ENCODE measurements at regions not wholly inside any gene's neighbourhood (a gene's known extent, or its start where the extent isn't known, plus 50 kb on each side); places are given as distances from the start of the nearest gene placed in this dataset.

DNA sequence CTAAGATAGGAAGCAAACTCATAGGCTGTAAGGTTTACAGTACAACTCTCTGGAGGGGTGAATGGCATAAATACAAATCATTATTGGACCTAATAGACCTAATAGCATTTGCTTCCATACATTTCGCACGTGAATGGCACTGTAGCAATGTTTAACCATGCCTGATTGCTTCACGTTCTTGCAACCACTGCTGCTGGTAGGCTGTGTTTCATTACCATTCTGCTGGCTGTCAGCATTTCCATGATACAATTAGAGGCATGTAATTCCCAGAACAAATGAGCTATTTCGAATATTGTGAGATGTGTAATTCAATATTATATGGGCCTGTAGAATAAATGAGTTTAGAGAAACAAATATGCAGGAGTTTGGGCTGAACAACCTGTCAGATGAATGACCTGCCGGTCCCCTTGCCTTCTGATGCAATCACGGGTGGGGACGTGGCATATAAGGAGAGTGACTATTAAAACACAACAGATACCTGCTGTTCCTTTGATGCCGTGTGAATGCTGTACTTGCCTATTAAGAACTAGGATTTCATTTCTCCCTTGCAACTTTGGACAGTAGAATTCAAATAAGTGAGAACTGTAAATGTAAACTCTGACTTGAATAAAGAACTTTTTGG, 393.4 kb downstream of the ACTR3B start (continued):
- no peak for TF ChIP-seq HINFP (CRISPR knock-in tag; IDR thresholded peaks at IDR 0.05; ENCODE audit: low read depth)
- no peak for TF ChIP-seq RFX1 (IDR thresholded peaks at IDR 0.05)

GRCh38 chr7:153158149-153158548, 398.6 kb downstream of the ACTR3B start:
- Histone ChIP-seq H3K27ac (ENCODE audit: extremely low read length, insufficient read depth, low read length) (no peak overlapping the region), H3K27me3 (ENCODE audit: control insufficient read depth in 1 of 2, insufficient read depth in 2 of 2, low read length in 2 of 2) (0 out of 5 replicates have a peak, but pooled peaks cover 0 to 3% of the 10 kb centered on the region in 2 experiments), H4K20me1 (ENCODE audit: insufficient read depth, low read length) (no peaks in the 10 kb centered on the region), H3K79me2 (ENCODE audit: insufficient read depth, low read length) (no peaks in the 10 kb centered on the region), H3K4me1 (ENCODE audit: insufficient read depth, low read length) (no peaks in the 10 kb centered on the region), H2AFZ (ENCODE audit: low read length) (no peak overlapping the region), H3K36me3 (replicated peaks in 1 of 2; ENCODE audit: control insufficient read depth in 1 of 2, insufficient read depth in 2 of 2, low read length in 2 of 2) (no peaks in the 10 kb centered on the region), H3K4me2 (ENCODE audit: low read depth, low read length) (no peak overlapping the region), H3K9me3 (ENCODE audit: low read length) (no peaks in the 10 kb centered on the region), H3K4me3 (replicated peaks in 1 of 3; ENCODE audit: insufficient read depth in 1 of 3, low read depth in 2 of 3, low read length in 3 of 3) (no peak overlapping the region), H3K9ac (ENCODE audit: insufficient read depth, low read depth, low read length) (no peak overlapping the region)
- in situ Hi-C loops (cut with HindIII; ENCODE audit: extremely low pct_ligation_motif_present, low pct_unique_long_range_greater_than_20kb), result no loop called here
- no peak for ATAC-seq
- 15% methylated on average over 3 of the region's 3 CpGs for WGBS (ENCODE audit: low lambda C conversion rate)
- ChIA-PET POLR2A (no interaction called here), CTCF (ENCODE audit: low intra/inter-chr PET ratio, low total read pairs) (no interaction called here)
- no peak for DNase-seq (ENCODE audit: low spot score)
- TF ChIP-seq ZNF33B (CRISPR knock-in tag; IDR thresholded peaks at IDR 0.05), result no peak
- TF ChIP-seq ZNF784 (CRISPR knock-in tag; IDR thresholded peaks at IDR 0.05; ENCODE audit: borderline replicate concordance), result no peak
- no peak for TF ChIP-seq HNF1B (CRISPR knock-in tag; IDR thresholded peaks at IDR 0.05)
- TF ChIP-seq RBM39 (IDR thresholded peaks at IDR 0.05; ENCODE audit: low read depth, low read length, poor library complexity, severe bottlenecking), result no peak
- TF ChIP-seq EP300 (IDR thresholded peaks at IDR 0.05; ENCODE audit: low read depth in 2 of 2, low read length in 2 of 2), result no peak
- TF ChIP-seq EP300 (CRISPR knock-in tag; IDR thresholded peaks at IDR 0.05; ENCODE audit: borderline replicate concordance), result no peak
- TF ChIP-seq JUND (CRISPR knock-in tag; IDR thresholded peaks at IDR 0.05), result no peak
- TF ChIP-seq ZNF775 (CRISPR knock-in tag; IDR thresholded peaks at IDR 0.05; ENCODE audit: borderline replicate concordance), result no peak
- TF ChIP-seq ZNF260 (CRISPR knock-in tag; IDR thresholded peaks at IDR 0.05; ENCODE audit: borderline replicate concordance, low read depth), result no peak
- TF ChIP-seq, protein P1, sequence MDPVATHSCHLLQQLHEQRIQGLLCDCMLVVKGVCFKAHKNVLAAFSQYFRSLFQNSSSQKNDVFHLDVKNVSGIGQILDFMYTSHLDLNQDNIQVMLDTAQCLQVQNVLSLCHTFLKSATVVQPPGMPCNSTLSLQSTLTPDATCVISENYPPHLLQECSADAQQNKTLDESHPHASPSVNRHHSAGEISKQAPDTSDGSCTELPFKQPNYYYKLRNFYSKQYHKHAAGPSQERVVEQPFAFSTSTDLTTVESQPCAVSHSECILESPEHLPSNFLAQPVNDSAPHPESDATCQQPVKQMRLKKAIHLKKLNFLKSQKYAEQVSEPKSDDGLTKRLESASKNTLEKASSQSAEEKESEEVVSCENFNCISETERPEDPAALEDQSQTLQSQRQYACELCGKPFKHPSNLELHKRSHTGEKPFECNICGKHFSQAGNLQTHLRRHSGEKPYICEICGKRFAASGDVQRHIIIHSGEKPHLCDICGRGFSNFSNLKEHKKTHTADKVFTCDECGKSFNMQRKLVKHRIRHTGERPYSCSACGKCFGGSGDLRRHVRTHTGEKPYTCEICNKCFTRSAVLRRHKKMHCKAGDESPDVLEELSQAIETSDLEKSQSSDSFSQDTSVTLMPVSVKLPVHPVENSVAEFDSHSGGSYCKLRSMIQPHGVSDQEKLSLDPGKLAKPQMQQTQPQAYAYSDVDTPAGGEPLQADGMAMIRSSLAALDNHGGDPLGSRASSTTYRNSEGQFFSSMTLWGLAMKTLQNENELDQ (CRISPR knock-in tag; IDR thresholded peaks at IDR 0.05; ENCODE audit: borderline replicate concordance), result no peak
- no TSS peak for BruUV-seq (replicated peaks)
- no peak for FAIRE-seq
- intact Hi-C loops (cut with micrococcal nuclease; ENCODE audit: unreplicated experiment), result no loop called here
